Small intestine (tissue), 7 donors: ENCODE measurements at regions not wholly inside any gene's neighbourhood (a gene's known extent, or its start where the extent isn't known, plus 50 kb on each side); places are given as distances from the start of the nearest gene placed in this dataset.
"Not testable (repeated sequence)": the region's sequence is repeated elsewhere in the genome, so short reads cannot be mapped to it uniquely, and the experiment has no call there.

ENCODE experiments used
- DNase-seq, 2 donors: peaks; one replicate each; pipeline versions ENCODE4 v3.0.0 to v3.0.0-alpha.2; 2013
- FAIRE-seq: peaks from 2 replicates; lab custom pipeline; 2012; peaks lifted over from hg19 to GRCh38; lab: Jason Lieb, UNC
- H3K27ac ChIP-seq, 3 donors: one replicate each; pipeline ENCODE4 v1.5.1; 2013; ENCODE audit warnings: low read length in 2 of 3, mild to moderate bottlenecking in 2 of 3, control low read depth in 1 of 3, inconsistent platforms in 1 of 3, low read depth in 1 of 3, moderate library complexity in 1 of 3
- H3K27me3 ChIP-seq, 3 donors: one replicate each; pipeline ENCODE4 v1.6.1; 2013; ENCODE audit warnings: low read length in 3 of 3, inconsistent platforms in 1 of 3; ENCODE audit not compliant: control insufficient read depth in 3 of 3, insufficient read depth in 3 of 3
- H3K36me3 ChIP-seq, 3 donors: one replicate each; pipeline ENCODE4 v1.6.1; 2013; ENCODE audit warnings: low read length in 3 of 3, inconsistent platforms in 1 of 3, low read depth in 1 of 3, mild to moderate bottlenecking in 1 of 3, moderate library complexity in 1 of 3; ENCODE audit not compliant: control insufficient read depth in 3 of 3, insufficient read depth in 2 of 3
- H3K4me1 ChIP-seq, 3 donors: one replicate each; pipeline ENCODE4 v1.6.1; 2013; ENCODE audit warnings: low read length in 2 of 3, inconsistent platforms in 1 of 3, low read depth in 1 of 3, mild to moderate bottlenecking in 1 of 3, moderate library complexity in 1 of 3; ENCODE audit not compliant: control insufficient read depth in 3 of 3, insufficient read depth in 2 of 3
- H3K4me3 ChIP-seq, 3 donors: one replicate each; pipeline ENCODE4 v1.5.1; 2013; ENCODE audit warnings: low read length in 3 of 3, control low read depth in 1 of 3, inconsistent platforms in 1 of 3, low read depth in 1 of 3, mild to moderate bottlenecking in 1 of 3, moderate library complexity in 1 of 3
- H3K9me3 ChIP-seq, 2 donors: one replicate each; pipeline ENCODE4 v1.6.1; 2013; ENCODE audit warnings: low read depth in 1 of 2, low read length in 1 of 2; ENCODE audit not compliant: control insufficient read depth in 2 of 2, insufficient read depth in 1 of 2
- WGBS, 3 donors: extraction: QIAGEN DNeasy Blood & Tissue Kit; methylation state at CpG; one replicate each; pipeline ENCODE4 v1.1.7; 2013; 5-methylcytosine and 5-hydroxymethylcytosine counted together
- donor health status: healthy with polysubstance abuse.
- donor health status: control.
- donor health status: control.
- donor health status: Bipolar disorder and iron deficiency.
- donor health status: healthy.

GRCh38 chr2:196511258-196512168, 128.0 kb upstream of the CCDC150 start:
- no peak overlapping the region for H3K4me3 ChIP-seq
- H3K9me3 ChIP-seq = no peaks in the 10 kb centered on the region
- FAIRE-seq (no peak), DNase-seq (peak in 1 of 2 donors; percentile 31)
- H3K27ac ChIP-seq = no peak overlapping the region
- no peaks in the 10 kb centered on the region for H3K36me3 ChIP-seq
- no peaks in the 10 kb centered on the region for H3K4me1 ChIP-seq
- H3K27me3 ChIP-seq = no peaks in the 10 kb centered on the region
- WGBS, 3 donors = 66 to 78% (median 75%) methylated on average over 3 of the region's 3 CpGs

- Histone ChIP-seq H3K27me3 (no peaks in the 10 kb centered on the region), H3K4me1 (no peaks in the 10 kb centered on the region), H3K4me3 (no peak overlapping the region), H3K9me3 (no peaks in the 10 kb centered on the region), H3K27ac (no peak overlapping the region), H3K36me3 (no peaks in the 10 kb centered on the region)
- FAIRE-seq (no peak), DNase-seq (no peak)
- 78 to 86% (median 82%) methylated on average over 10 to 11 of the region's 11 CpGs for WGBS, 3 donors
These were observed 125.6 kb upstream of the CCDC150 start for GRCh38 chr2:196513796-196514526.

- H3K27me3 ChIP-seq = no peaks in the 10 kb centered on the region
- 80 to 88% (median 88%) methylated on average over 5 of the region's 5 CpGs for WGBS, 3 donors
- H3K4me1 ChIP-seq = no peaks in the 10 kb centered on the region
- FAIRE-seq (no peak), DNase-seq (no peak)
- no peak overlapping the region for H3K4me3 ChIP-seq
- no peaks in the 10 kb centered on the region for H3K36me3 ChIP-seq
- no peak overlapping the region for H3K27ac ChIP-seq
- H3K9me3 ChIP-seq = no peaks in the 10 kb centered on the region
These were observed 124.9 kb upstream of the CCDC150 start for GRCh38 chr2:196514641-196515040.

- no peaks in the 10 kb centered on the region for H3K4me1 ChIP-seq
- DNase-seq (no peak), FAIRE-seq (no peak)
- no peaks in the 10 kb centered on the region for H3K36me3 ChIP-seq
- 85 to 89% (median 85%) methylated on average over 11 of the region's 11 CpGs for WGBS, 3 donors
- no peaks in the 10 kb centered on the region for H3K27me3 ChIP-seq
- H3K27ac ChIP-seq = no peak overlapping the region
- H3K9me3 ChIP-seq = no peaks in the 10 kb centered on the region
- no peak overlapping the region for H3K4me3 ChIP-seq
These were observed 124.5 kb upstream of the CCDC150 start for GRCh38 chr2:196515051-196515450.

GRCh38 chr2:196515608-196516007, 123.9 kb upstream of the CCDC150 start:
- Histone ChIP-seq H3K4me1 (no peaks in the 10 kb centered on the region), H3K27ac (no peak overlapping the region), H3K27me3 (no peaks in the 10 kb centered on the region), H3K36me3 (no peaks in the 10 kb centered on the region), H3K9me3 (no peaks in the 10 kb centered on the region), H3K4me3 (no peak overlapping the region)
- FAIRE-seq (no peak), DNase-seq (no peak)
- WGBS, 3 donors = 78 to 90% (median 87%) methylated on average over 2 of the region's 2 CpGs

- Histone ChIP-seq H3K27ac (no peak overlapping the region), H3K4me3 (no peak overlapping the region), H3K27me3 (no peaks in the 10 kb centered on the region), H3K4me1 (no peaks in the 10 kb centered on the region), H3K9me3 (no peaks in the 10 kb centered on the region), H3K36me3 (no peaks in the 10 kb centered on the region)
- FAIRE-seq = no peak
- no peak for DNase-seq
- WGBS, 3 donors = 88 to 97% (median 92%) methylated on average over 4 of the region's 4 CpGs
These were observed 123.0 kb upstream of the CCDC150 start for GRCh38 chr2:196516564-196516963.

- no peaks in the 10 kb centered on the region for H3K4me1 ChIP-seq
- no peaks in the 10 kb centered on the region for H3K27me3 ChIP-seq
- DNase-seq (no peak), FAIRE-seq (no peak)
- H3K4me3 ChIP-seq = no peak overlapping the region
- 60 to 77% (median 68%) methylated on average over 4 of the region's 4 CpGs for WGBS, 3 donors
- no peaks in the 10 kb centered on the region for H3K9me3 ChIP-seq
- H3K36me3 ChIP-seq = no peaks in the 10 kb centered on the region
- H3K27ac ChIP-seq = no peak overlapping the region
These were observed 118.9 kb upstream of the CCDC150 start for GRCh38 chr2:196520605-196521004.

GRCh38 chr2:196526981-196527725, 112.4 kb upstream of the CCDC150 start:
- H3K27me3 ChIP-seq, FAIRE-seq, H3K4me3 ChIP-seq, DNase-seq, H3K36me3 ChIP-seq, H3K9me3 ChIP-seq, H3K4me1 ChIP-seq, H3K27ac ChIP-seq: not testable (repeated sequence)
- WGBS, 3 donors = 88 to 90% (median 90%) methylated on average over 16 to 24 of the region's 28 CpGs
